Sigmoid colon (tissue), 6 donors: ENCODE measurements at regions not wholly inside any gene's neighbourhood (a gene's known extent, or its start where the extent isn't known, plus 50 kb on each side); places are given as distances from the start of the nearest gene placed in this dataset.

Experiments
- DNase-seq: peaks from one replicate; pipeline ENCODE4 v3.0.0-alpha.2; 2019
- H3K27ac ChIP-seq, 4 donors: fragments of 200-600 bp; sonication (generic); one replicate each; pipeline ENCODE4 v1.5.1; 2016 to 2019; ENCODE audit warnings: mild to moderate bottlenecking in 1 of 4
- H3K27me3 ChIP-seq, 3 donors: fragments of 200-600 bp; sonication (generic); one replicate each; pipeline ENCODE4 v1.5.1; 2019; ENCODE audit warnings: mild to moderate bottlenecking in 1 of 3
- H3K36me3 ChIP-seq, 4 donors: fragments of 200-600 bp; sonication (generic); one replicate each; pipeline ENCODE4 v1.5.1; 2016 to 2019
- H3K4me1 ChIP-seq, 4 donors: fragments of 200-600 bp; sonication (generic); one replicate each; pipeline ENCODE4 v1.5.1; 2017 to 2019
- H3K4me3 ChIP-seq, 4 donors: fragments of 200-600 bp; sonication (generic); one replicate each; pipeline ENCODE4 v1.5.1; 2017 to 2019; ENCODE audit warnings: mild to moderate bottlenecking in 2 of 4, moderate library complexity in 1 of 4
- H3K9me3 ChIP-seq, 4 donors: fragments of 200-600 bp in 3 of 4; sonication (generic) in 3 of 4; one replicate each; pipeline versions ENCODE4 v1.5.1 to v1.6.1; 2013 to 2019
- EP300 ChIP-seq, 4 donors: sonication (generic); formaldehyde crosslinking; IDR thresholded peaks; one replicate each; pipeline ENCODE4 v1.6.1; 2017; ENCODE audit warnings: antibody characterized with exemption in 4 of 4
- POLR2A ChIP-seq, 2 donors: fragments of 450-650 bp; IDR thresholded peaks; one replicate each; pipeline ENCODE4 v1.6.1; 2016; ENCODE audit warnings: antibody characterized with exemption in 2 of 2, mild to moderate bottlenecking in 2 of 2, moderate library complexity in 2 of 2
- POLR2AphosphoS5 ChIP-seq, 4 donors: sonication (generic); formaldehyde crosslinking; IDR thresholded peaks; one replicate each; pipeline ENCODE4 v1.6.1; 2017; ENCODE audit warnings: antibody characterized with exemption in 4 of 4
- WGBS, 2 donors: extraction: QIAGEN DNeasy Blood & Tissue Kit; methylation state at CpG; one replicate each; pipeline ENCODE4 v1.1.7; 2013; 5-methylcytosine and 5-hydroxymethylcytosine counted together
- intact Hi-C: fragments of 100-400 bp; cut with DNase I; formaldehyde crosslinking; loops from one replicate; pipeline ENCODE4 v1.15.1; 2023
- TF ChIP-seq, protein P1 (sequence below), 4 experiments: fragments of 450-650 bp in 3 of 4; fragments of 200-600 bp in 1 of 4; IDR thresholded peaks; one replicate each; pipeline ENCODE4 v1.5.1; 2016 to 2019; ENCODE audit warnings: antibody characterized with exemption in 4 of 4, mild to moderate bottlenecking in 3 of 4, moderate library complexity in 2 of 4
- donor health status: healthy with polysubstance abuse.
- donor health status: healthy.

GRCh38 chr10:91571671-91572070 lies 61.2 kb downstream of the PPP1R3C start:
- no peak for TF ChIP-seq EP300 (IDR thresholded peaks at IDR 0.05)
- intact Hi-C loops = loop anchor here (10.0 kb wide), 1 partner anchor 77 kb away; no protein-coding TSS in a partner anchor
- peaks cover 0 to 22% (median 16%) of the 10 kb centered on the region in 4 donors for H3K4me1 ChIP-seq
- H3K4me3 ChIP-seq = no peak overlapping the region
- H3K27ac ChIP-seq = no peak overlapping the region
- 60 to 75% methylated on average over 2 of the region's 2 CpGs for WGBS, 2 donors
- H3K36me3 ChIP-seq = no peaks in the 10 kb centered on the region
- no peaks in the 10 kb centered on the region for H3K27me3 ChIP-seq
- H3K9me3 ChIP-seq = no peaks in the 10 kb centered on the region
- no peak for DNase-seq

GRCh38 chr10:91570220-91570619 lies 62.7 kb downstream of the PPP1R3C start:
- Histone ChIP-seq H3K27me3 (no peaks in the 10 kb centered on the region), H3K36me3 (no peaks in the 10 kb centered on the region), H3K4me1 (peaks cover 0 to 23% (median 17%) of the 10 kb centered on the region in 4 donors), H3K9me3 (no peaks in the 10 kb centered on the region), H3K4me3 (no peak overlapping the region), H3K27ac (peak overlapping the region in 1 of 4 donors; percentile 9)
- WGBS, 2 donors = 90 to 91% methylated on average over 3 of the region's 3 CpGs
- no peak for DNase-seq
- no peak for TF ChIP-seq EP300 (IDR thresholded peaks at IDR 0.05)
- no peak for TF ChIP-seq POLR2AphosphoS5 (IDR thresholded peaks at IDR 0.05)
- TF ChIP-seq, protein P1, sequence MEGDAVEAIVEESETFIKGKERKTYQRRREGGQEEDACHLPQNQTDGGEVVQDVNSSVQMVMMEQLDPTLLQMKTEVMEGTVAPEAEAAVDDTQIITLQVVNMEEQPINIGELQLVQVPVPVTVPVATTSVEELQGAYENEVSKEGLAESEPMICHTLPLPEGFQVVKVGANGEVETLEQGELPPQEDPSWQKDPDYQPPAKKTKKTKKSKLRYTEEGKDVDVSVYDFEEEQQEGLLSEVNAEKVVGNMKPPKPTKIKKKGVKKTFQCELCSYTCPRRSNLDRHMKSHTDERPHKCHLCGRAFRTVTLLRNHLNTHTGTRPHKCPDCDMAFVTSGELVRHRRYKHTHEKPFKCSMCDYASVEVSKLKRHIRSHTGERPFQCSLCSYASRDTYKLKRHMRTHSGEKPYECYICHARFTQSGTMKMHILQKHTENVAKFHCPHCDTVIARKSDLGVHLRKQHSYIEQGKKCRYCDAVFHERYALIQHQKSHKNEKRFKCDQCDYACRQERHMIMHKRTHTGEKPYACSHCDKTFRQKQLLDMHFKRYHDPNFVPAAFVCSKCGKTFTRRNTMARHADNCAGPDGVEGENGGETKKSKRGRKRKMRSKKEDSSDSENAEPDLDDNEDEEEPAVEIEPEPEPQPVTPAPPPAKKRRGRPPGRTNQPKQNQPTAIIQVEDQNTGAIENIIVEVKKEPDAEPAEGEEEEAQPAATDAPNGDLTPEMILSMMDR (IDR thresholded peaks at IDR 0.05) = no peak
- intact Hi-C loops = loop anchor here (10.0 kb wide), 1 partner anchor 75 kb away; no protein-coding TSS in a partner anchor

DNA sequence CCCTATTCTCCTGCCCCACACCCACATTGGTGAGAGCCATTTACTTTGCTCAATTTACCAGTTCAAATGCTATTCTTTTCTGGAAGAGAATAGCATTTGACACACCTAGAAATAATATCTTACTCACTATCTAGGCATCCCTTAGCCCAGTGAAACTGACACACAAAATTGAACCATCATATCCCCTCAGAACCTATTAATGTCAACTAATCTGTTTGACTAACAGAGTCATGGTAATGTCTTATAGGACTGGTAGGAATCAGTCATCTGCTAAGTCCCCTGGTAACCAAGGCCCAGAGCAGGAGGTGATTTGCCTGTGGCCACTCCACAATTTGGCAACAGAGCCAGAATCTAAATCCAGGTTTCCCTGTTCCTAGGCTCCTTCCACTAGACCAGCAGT lies 63.3 kb downstream of the PPP1R3C start:
- DNase-seq = no peak
- Histone ChIP-seq H3K9me3 (no peaks in the 10 kb centered on the region), H3K27ac (no peak overlapping the region), H3K27me3 (no peaks in the 10 kb centered on the region), H3K4me1 (peaks cover 0 to 17% (median 15%) of the 10 kb centered on the region in 4 donors), H3K4me3 (no peak overlapping the region), H3K36me3 (no peaks in the 10 kb centered on the region)
- TF ChIP-seq, protein P1 (IDR thresholded peaks at IDR 0.05) = no peak
- intact Hi-C loops = no loop called here

DNA sequence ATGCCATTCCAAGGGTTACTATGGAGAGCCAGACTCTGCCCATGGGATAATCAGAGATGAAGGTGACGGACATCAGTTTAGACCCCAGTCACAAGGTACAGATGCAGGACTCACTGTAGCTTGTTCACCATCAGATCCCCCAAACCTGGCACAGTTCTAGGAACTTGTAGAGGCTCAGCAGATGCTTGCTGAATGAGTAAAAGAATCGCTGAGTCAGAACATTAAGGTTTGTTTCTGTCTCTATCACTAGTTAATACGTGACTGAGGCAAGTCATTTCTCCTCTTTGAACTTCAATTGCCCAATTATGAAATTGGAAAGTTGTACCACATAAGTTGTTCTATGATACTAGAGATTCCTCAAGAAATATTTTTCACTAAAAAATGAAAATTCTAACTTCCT lies 65.1 kb downstream of the PPP1R3C start:
- Histone ChIP-seq H3K4me1 (peaks cover 0 to 27% (median 17%) of the 10 kb centered on the region in 4 donors), H3K27ac (no peak overlapping the region), H3K27me3 (no peaks in the 10 kb centered on the region), H3K9me3 (no peaks in the 10 kb centered on the region), H3K4me3 (no peak overlapping the region), H3K36me3 (no peaks in the 10 kb centered on the region)
- no peak for DNase-seq
- TF ChIP-seq POLR2A (IDR thresholded peaks at IDR 0.05) = no peak
- intact Hi-C loops = no loop called here
- 81 to 90% methylated on average over 3 of the region's 3 CpGs for WGBS, 2 donors

GRCh38 chr10:91566115-91566514 lies 66.8 kb downstream of the PPP1R3C start:
- Histone ChIP-seq H3K27me3 (no peaks in the 10 kb centered on the region), H3K4me1 (peaks cover 0 to 27% (median 17%) of the 10 kb centered on the region in 4 donors), H3K4me3 (no peak overlapping the region), H3K36me3 (no peaks in the 10 kb centered on the region), H3K27ac (no peak overlapping the region), H3K9me3 (no peaks in the 10 kb centered on the region)
- 78 to 89% methylated on average over 3 of the region's 3 CpGs for WGBS, 2 donors
- intact Hi-C loops = no loop called here
- TF ChIP-seq, protein P1 (IDR thresholded peaks at IDR 0.05) = no peak
- TF ChIP-seq POLR2AphosphoS5 (IDR thresholded peaks at IDR 0.05) (no peak), POLR2A (IDR thresholded peaks at IDR 0.05) (no peak), EP300 (IDR thresholded peaks at IDR 0.05) (no peak)
- no peak for DNase-seq

- peaks cover 0 to 24% (median 17%) of the 10 kb centered on the region in 4 donors for H3K4me1 ChIP-seq
- no peaks in the 10 kb centered on the region for H3K27me3 ChIP-seq
- H3K4me3 ChIP-seq = no peak overlapping the region
- TF ChIP-seq EP300 (IDR thresholded peaks at IDR 0.05) (no peak), POLR2A (IDR thresholded peaks at IDR 0.05) (no peak), POLR2AphosphoS5 (IDR thresholded peaks at IDR 0.05) (no peak)
- TF ChIP-seq, protein P1 (IDR thresholded peaks at IDR 0.05) = no peak
- intact Hi-C loops = no loop called here
- no peak for DNase-seq
- no peaks in the 10 kb centered on the region for H3K36me3 ChIP-seq
- WGBS, 2 donors = 88 to 90% methylated on average over 2 of the region's 2 CpGs
- H3K27ac ChIP-seq = peak overlapping the region in 1 of 4 donors; percentile 37
- no peaks in the 10 kb centered on the region for H3K9me3 ChIP-seq
These were observed 67.6 kb downstream of the PPP1R3C start for GRCh38 chr10:91565226-91565625.
